ENCODE measurements at regions not wholly inside any gene's neighbourhood (a gene's known extent, or its start where the extent isn't known, plus 50 kb on each side); places are given as distances from the start of the nearest gene placed in this dataset.

DNA sequence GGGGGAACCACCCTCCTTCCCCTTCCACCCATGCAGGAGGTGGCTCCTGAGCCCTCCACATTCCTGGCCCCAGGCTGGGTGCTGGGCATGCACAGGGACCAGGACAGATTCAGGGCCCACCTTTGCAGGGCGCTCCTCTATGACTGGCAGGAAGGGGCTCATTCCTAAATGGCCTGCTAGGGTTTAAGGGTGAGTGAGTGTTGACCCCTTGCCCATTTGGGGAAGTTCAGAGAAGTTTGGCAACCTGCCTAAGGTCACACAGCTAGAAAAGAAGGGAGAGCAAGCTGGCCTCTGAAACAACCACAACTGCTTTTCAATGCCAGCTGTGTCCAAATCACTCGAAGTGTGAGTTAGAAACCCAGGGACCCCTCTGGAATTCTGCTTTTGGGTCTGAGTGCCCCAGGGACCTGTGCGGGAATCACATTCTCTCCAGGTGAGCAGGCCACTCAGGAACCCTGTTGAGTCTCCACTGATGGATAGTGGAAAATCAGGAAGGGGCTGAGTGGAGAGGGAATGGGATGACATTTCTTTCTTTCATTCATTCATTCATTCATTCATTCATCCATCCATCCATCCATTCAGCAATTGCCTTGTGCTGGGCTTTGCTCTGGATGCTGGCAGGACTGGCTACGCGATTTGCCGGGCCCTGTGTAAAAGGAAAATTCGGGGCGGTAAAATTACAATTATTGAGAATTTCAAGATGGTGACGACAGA, 191.9 kb downstream of the C9orf50 start:
- TF ChIP-seq, protein P1, sequence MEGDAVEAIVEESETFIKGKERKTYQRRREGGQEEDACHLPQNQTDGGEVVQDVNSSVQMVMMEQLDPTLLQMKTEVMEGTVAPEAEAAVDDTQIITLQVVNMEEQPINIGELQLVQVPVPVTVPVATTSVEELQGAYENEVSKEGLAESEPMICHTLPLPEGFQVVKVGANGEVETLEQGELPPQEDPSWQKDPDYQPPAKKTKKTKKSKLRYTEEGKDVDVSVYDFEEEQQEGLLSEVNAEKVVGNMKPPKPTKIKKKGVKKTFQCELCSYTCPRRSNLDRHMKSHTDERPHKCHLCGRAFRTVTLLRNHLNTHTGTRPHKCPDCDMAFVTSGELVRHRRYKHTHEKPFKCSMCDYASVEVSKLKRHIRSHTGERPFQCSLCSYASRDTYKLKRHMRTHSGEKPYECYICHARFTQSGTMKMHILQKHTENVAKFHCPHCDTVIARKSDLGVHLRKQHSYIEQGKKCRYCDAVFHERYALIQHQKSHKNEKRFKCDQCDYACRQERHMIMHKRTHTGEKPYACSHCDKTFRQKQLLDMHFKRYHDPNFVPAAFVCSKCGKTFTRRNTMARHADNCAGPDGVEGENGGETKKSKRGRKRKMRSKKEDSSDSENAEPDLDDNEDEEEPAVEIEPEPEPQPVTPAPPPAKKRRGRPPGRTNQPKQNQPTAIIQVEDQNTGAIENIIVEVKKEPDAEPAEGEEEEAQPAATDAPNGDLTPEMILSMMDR (IDR thresholded peaks at IDR 0.05; ENCODE audit: low read depth, low read length, poor library complexity, severe bottlenecking): no peak
- no peak for TF ChIP-seq EZH2phosphoT487 (IDR thresholded peaks at IDR 0.05; ENCODE audit: borderline replicate concordance, low read length)

All from DOHH2 (cell line).